Amygdala (tissue), 56 donors: ENCODE measurements at regions not wholly inside any gene's neighbourhood (a gene's known extent, or its start where the extent isn't known, plus 50 kb on each side); places are given as distances from the start of the nearest gene placed in this dataset.

Experiments used
- DNase-seq, 56 donors: peaks; one replicate each; lab custom pipeline; 2025; lab: John Stamatoyannopoulos, UW

DNA sequence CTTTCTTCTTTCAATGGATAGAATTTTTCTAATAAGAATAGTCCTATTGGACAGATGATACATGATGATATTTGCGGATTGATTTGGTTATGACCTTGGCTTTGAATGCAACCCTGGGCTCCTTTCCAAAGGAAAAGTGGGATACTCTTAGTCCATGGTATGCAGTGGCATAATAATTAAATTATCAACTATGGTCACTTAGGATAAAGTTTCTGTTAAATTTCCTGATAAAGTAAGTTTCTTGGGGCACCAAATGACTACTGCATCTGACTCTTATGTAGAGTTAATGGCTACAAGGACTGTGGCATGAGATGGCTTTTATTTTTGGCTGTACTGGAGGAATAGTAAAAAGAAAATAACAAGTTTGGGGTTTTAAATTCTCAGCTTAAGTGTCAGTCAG, 126.7 kb downstream of the QPCT start:
- DNase-seq, result no peak

DNA sequence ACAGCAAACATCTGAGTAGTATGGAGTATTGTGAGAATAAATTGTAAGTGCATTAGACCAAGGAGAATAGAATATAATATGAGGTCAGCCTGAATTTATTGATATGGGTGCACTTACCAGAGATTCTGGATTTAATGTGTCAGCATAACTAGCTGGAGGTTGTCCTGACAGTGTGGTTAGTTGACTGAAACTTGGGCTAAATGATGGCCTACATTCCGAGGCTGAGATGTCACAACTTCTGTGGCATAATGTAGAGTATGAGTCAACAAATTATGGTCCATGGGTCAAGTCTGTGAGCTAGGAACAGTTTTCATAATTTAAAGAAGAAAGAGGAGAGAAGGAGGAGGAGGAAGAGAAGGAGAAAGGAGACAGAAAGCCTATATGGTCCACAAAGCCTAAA, 127.6 kb downstream of the QPCT start:
- no peak for DNase-seq

DNA sequence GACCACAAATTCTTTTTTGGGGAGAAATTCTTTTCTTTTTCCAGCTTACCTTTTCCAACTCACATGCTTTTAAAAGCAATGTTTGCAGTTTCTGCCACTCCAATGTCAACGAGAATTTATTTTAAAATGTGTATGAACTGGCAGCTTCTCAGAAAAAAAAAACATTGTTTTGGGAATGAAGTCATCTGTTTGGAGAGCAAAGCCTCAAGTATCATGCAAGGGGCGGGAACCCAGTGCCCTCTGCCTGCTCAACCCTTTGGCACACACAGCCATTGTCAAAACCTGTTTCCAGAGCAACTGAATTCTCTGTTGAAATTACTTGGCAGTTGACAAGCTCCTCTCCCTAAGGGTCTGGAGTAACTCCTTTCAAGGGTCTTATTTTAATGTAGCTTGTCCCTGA, 128.5 kb downstream of the QPCT start:
- no peak for DNase-seq

DNA sequence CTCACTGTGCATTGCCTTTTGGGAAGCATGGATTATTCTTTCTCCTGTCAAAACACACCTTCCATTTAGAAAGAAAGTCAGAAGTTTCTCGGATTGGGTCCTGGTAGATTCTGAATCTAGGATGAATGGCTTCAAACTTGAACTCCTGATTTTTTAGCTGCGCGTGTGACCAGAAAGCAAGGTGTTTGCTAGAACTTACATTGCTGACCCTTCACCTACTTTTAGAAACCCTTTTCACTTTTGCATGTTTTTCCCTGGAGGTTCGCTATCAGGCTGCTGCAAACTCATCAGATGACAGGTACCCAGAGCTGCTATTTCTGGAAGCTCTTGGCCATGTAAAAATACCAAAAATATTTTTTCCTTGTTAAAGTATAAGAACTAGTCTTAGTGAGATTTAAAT, 132.0 kb downstream of the QPCT start:
- DNase-seq, result no peak

DNA sequence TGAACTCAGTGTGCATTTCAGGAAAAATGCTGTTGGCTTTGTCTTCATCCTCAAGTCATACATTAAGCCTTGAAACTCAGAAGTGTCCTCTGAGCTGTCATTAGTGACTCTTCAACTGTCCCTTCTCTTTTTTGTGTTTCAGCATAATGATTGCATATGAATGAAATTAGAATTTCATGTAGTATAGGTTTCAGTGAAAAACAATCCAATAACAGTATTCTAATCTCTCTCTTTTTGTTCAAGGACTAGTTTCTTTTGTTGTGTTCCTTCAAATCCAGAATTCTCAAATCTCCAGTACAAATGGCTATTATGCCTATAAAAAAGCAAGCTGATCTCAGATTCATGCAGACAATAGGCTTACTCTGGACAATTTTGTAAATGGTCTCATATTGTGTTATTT, 133.5 kb downstream of the QPCT start:
- no peak for DNase-seq

DNA sequence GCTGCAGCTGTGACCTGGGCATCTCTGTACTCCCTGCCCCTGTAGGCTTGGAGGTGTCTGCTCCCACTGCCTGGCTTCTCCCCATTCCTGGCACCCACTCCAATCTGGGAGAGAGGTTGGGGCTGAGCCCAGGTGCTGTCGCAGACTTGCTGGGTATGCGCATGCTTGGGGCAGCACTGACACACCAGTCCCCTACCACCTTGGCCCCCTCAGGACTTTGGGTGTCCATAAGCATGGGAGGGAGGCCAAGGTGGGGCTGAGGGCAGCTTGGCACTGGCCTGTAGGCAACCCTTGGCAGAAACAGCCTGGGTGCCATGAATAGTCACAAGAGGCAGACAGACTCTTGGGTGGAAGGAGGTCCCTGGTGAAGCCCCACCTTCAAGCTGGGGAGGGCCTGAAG, 136.8 kb downstream of the QPCT start:
- DNase-seq, result no peak

DNA sequence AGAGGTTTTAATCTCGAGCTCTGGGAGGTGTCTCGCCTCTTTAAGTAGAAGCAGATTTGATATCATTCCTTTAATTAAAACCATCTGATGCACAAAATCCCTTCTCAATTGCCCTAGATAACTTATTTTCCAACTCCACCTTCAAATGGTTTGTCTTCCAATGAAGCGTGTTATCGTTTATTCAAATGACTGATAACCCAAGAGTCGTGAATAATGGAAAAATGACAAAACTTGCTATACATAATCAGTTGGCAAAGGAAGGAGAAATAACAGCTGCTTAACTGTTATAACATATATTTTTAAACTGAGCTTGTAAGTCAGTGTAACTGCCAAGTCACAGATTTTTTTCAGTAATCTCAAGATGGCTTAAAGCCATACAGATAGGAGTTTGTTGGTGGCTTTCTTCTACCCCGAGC, 144.6 kb downstream of the QPCT start:
- DNase-seq, result no peak

DNA sequence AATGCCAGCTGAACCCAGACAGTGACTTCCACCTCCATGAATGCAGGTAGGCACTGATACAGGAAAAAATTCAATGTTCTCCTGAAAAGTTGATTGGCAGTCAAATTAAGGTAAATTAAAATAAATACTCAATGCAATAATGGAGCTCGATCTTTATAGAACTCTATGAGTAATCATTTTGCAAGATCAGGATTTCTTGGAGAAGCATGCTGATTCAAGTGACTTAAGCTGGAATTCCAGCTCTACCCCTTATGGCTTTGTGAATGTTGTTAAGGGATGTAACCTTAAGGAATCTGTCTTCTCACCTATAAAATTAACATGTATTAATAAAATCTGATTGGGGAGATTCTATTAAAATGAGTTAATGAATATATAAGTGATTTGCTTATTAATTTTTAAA, 145.1 kb downstream of the QPCT start:
- DNase-seq, result no peak

DNA sequence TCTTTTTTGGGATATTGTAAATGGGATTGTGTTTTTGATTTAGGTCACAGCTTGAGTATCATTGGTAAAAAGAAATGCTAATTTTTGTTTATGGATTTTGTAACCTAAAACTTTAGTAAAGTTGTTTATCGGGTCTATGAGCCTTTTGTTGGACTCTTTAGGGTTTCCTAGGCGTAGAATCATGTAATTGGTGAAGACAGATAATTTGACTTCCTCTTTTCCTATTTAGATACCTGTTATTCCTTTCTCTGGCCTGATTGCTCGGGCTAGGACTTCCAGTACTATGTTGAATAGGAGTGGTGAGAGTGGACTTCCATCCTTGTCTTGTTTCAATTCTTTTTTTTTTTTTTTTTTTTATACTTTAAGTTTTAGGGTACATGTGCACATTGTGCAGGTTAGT, 149.0 kb downstream of the QPCT start:
- DNase-seq, result no peak

DNA sequence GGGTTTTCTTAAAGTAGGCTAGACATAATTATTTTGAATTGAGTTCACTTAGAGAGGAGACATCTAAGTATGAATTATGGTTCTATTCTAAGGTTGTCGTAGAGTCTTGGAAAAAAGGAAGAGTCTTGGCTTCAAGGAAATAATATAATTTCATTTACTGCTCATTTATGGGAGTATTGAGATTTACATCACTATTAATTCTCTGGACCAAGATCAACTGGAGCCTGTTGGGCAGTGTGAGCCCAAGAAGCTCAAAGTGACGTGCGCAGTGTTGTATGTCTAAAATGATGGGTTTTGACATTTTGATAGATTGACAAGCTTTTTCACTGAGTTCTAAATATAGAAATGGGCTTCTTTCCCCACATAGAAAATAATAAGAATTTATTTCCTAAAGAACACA, 154.7 kb downstream of the QPCT start:
- DNase-seq, result no peak

DNA sequence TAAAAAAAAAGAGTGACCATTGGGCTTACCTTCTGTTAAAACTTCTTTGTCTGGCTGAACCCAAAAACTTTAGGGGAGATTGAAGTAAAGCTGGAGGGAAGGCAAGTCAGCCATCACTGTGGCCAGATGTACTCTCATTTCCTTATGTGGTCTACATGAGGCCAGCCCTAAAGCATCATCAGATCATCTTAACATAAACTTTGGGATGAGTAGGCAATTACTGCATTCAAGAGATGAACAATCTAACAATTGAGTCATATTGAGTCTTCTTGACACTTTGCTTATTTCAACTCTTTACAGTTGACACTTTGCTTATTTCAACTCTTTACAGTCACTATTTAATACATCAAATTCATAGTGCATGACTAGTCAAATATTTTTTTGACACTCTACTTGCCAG, 155.6 kb downstream of the QPCT start:
- DNase-seq, result no peak

DNA sequence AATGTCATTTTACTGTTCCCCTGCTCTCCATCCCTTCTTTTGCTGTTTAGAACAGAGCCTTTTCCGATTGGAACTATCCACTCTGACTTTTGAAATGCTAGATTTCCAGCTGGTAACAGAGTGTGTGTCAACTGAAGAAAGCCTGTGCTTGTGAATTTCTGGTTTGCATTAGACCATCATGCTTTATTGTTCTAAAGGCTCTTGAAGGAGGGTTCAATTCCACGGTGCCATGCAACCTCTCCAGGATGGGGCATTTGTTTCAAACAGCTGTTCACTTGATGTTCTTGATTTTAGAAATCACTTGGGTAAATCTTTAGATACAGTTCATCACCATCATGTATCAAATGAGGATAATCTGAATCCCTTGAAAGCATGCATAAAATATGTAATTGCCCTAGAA, 156.7 kb downstream of the QPCT start:
- no peak for DNase-seq

DNA sequence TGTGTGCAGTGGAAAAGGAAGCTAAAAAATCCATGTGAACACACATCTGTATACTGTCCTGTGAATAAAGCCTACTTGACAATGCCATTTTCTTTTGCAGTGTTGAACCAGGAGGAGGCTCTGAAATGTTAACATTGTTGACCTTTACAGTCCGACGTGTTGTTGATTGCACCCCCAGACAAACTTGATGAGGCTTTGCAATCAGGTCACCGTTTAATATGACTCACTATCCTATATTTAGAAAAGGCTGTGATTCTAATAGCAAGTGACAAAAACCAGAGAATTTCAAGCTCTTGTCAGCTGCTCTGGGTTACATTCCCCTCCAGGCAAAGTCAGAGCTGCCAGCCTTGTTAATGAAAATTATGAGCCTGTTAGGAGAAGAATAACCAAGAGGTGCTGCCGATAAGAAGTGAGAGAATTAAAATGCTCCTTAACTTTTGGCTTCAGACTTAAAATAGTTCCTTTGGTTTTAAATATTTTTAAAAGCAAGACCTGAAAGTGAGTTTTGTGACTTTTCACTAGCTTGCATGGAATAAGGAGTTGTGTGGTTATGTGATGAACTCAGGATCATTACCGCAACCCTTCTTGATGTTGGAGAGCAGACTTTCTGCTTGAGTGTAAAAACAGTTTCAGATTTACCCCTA, 162.1 kb downstream of the QPCT start:
- no peak for DNase-seq

DNA sequence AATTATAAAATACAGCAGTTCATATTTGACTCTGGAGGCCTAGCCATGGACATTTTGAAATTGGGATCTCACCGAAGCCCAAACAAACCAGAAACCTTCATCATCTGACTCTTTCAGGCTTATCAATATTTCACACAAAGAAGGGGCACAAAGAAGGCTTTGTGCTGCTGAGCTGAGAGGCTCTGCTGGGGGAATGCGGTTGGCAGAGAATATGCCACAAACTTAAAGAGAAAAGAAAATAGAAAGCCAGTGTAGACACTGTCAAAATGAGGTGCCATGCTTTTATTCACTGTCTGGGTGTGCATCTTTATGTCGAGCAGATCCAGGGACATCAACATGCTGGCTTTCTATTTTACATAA, 162.6 kb downstream of the QPCT start:
- DNase-seq, result no peak

DNA sequence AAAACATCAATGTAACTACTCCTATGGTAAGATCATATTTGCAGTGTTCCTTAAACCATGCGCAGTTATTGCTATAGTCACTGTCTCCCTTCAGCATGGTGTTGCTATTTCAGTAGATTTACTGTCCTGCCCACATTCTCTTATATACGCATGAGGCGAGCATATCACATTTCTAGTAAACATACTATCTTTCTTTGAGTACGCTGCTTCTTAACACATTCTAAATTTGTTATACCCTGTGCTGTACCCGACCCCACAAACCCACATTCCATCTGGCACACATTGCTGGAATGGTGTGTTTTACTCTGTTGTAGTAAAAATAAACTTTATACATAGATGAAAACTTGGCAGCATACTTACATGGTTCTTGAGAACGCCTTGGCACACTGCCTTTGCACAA, 163.3 kb downstream of the QPCT start:
- DNase-seq, result peak in 15 of 56 donors; percentile 1 to 71 (median 10)

DNA sequence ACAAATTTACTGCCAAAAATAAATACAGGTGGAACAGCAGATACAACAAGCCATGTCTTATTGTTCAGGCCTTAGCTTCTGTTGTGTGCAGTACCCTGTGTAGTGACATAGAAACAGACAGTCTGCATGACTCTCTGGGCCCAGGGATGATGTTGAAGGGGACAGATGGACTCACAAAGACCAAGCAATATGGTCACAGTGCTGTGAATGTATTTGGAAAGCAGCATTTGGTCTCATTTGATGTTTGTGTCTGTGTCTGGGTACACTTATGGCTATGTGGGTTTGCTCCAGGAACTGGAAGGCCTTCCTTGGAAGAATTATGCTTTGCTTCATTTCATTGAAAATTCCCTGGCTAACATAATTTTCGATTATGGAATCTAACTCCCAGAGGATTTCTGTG, 158.5 kb downstream of the CDC42EP3 start:
- no peak for DNase-seq

DNA sequence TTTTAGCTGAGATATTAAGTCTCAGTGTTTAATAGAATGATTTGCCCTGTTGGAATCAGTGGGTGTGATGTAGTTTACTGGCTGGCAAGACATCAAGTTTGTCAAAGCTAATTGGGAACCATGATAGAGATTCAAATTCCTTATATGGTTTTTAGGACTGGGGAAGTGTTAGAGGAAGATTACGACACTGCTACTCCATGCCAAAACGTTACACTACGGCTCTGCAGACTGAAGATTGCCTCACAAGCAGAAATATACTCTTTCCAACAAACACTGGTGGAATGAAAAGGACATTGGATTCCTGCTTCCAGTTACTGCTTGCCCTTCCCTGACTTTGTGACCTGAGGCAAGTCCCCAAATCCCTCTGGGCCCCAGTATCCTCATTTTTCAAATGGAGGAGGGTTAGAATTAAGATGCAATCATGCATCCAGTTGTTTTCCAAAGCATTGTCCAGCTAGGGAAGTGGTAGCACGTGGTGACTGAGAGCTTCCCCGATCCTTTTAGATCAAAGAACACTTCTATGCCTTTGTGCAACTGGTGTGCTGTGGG, 147.6 kb downstream of the CDC42EP3 start:
- peak in 1 of 56 donors; percentile 3 for DNase-seq

DNA sequence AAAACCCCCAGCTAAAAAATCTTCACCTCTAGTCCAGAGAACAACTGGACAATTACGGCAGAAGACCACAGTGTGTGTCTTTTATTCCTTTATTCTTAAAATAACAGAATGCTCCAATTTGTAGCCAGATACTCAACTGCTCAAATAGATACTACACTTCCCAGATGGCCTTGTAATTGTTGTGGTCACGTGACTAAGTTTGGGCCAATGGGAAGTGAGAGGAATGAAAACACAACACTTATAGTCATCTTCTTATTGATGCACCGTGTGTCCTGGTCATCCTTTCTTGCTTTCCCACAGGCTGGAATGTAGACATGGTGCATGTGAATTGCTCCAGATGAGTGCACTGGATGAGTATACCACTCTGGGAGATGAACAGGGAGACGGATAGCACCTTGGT, 145.1 kb downstream of the CDC42EP3 start:
- no peak for DNase-seq

DNA sequence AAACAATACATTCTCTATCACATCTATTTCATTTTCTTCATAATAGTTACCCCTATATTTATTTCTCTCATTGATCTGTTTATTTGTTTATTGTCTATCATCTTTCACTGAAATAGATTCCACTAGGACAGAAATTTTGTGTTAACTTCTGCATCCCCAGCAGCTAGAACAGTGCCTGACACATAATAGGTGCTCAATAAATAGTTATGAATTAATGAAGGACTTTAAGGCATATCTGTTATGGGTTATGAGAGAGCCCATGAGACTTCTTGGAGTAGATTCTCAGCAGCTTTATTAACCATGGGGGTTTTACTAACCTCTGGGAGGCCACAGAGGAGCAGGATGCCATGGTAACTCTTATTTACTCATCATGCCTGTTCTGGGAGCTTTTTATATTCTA, 144.6 kb downstream of the CDC42EP3 start:
- DNase-seq, result no peak

DNA sequence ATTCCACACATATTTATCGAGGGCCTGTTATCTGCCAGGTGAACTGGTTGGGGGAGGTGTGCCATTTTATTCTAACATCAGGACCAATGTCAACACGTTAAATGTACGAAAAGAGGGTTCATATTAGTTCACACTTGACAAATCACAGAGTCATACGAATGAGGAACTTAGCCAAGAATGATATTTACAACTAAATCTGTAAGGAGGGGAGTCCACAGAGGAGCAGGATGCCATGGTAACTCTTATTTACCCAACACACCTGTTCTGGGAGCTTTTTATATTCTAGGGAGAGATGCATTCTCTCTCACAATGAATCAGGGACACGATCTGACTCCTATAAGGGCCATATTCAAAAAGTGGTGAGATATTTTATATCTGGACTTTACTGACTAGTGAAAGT, 144.1 kb downstream of the CDC42EP3 start:
- DNase-seq, result no peak

DNA sequence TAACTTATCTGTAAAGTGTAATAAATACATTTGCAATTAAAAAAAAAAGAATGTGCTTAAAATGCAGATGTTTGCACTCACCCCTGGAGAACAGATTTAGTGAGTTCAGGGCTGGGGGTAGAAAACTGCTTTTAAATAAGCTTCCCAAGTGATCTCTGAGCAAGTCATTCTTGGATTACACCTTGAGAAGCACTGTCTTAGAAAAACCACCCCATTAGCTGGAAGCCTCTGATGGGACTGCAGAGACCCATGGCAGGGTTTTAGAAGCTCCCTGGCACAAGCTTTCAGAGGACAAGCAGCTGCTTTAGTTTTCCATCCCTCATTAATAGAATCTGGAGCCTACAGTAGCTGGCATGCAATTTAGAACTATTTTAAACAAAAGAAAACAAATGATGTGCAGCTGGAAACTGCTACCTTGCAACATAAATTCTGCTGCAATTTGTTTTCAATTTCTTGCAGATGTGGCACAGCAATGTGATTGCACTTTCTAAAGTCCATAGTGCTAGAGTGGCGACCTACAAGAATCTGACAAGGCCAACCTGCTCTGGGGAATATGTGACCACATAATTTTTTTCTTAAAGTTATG, 141.5 kb downstream of the CDC42EP3 start:
- no peak for DNase-seq

DNA sequence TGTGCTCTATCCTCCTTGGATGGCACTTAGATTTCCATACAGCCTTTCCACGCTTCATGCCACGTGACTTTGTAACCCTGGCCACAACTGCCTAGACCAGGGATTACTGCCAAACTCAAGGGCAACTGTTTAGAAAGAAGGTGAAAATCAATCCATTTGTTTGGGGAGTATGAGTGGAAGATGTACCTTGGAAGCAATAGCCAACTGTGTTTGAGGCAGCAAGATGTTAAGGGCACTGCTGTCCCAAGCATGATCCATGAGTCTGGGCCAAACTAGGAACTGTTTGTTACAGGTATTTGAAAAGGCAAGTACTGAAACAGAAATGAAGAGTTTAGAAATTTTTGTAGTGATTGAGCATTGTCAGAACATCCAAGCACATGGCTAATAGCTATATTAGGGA, 138.9 kb downstream of the CDC42EP3 start:
- no peak for DNase-seq

DNA sequence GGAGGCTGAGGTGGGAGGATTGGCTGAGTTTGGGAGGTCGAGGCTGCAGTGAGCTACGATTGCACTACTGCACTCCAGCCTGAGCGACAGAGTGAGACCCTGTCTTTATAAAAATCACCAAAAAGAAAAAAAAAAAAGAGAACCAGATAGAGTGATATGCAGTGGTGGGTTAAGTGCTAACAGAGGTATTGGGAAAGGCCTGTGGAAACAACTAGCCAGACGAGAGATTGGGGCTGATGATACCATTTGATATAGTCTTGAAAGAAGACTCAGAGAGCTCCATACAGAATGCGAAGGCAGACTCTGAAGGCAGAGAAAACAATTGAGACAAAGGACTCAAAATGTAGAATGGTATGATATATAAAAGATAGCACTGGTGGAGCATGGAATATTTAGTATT, 134.1 kb downstream of the CDC42EP3 start:
- DNase-seq, result no peak
